B cell (primary cell): ENCODE measurements at regions not wholly inside any gene's neighbourhood (a gene's known extent, or its start where the extent isn't known, plus 50 kb on each side); places are given as distances from the start of the nearest gene placed in this dataset.

ENCODE experiments used
- EZH2 ChIP-seq: IDR thresholded peaks from 2 replicates; pipeline ENCODE4 v1.6.1; 2012; ENCODE audit warnings: borderline replicate concordance, low read depth, mild to moderate bottlenecking, moderate library complexity, low read length; ENCODE audit not compliant: insufficient read depth, poor library complexity, severe bottlenecking
- TF ChIP-seq, protein P1 (sequence below): fragments of 200-600 bp; IDR thresholded peaks from one replicate; pipeline ENCODE4 v1.8.0; 2022; ENCODE audit warnings: antibody characterized with exemption, mild to moderate bottlenecking

DNA sequence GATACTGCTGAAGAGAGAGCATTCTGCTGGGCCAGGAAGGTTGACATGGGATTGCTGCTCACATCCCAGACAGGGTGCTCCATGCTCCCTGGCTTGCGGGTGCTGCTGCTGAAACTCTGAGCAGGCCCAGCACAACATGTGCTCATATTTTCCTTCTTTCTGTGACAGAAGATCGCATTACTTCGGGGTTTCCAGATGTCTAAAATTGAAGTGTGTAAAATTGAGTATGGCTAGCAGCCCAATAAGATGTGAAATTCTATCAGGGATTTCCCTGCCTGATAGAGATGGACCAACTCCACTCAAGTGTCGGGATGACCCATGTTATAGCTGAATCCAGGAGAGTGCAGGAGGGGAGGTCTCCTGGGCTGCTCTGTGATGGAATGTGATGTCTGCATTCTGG is 55.6 kb upstream of the KL start:
- TF ChIP-seq, protein P1, sequence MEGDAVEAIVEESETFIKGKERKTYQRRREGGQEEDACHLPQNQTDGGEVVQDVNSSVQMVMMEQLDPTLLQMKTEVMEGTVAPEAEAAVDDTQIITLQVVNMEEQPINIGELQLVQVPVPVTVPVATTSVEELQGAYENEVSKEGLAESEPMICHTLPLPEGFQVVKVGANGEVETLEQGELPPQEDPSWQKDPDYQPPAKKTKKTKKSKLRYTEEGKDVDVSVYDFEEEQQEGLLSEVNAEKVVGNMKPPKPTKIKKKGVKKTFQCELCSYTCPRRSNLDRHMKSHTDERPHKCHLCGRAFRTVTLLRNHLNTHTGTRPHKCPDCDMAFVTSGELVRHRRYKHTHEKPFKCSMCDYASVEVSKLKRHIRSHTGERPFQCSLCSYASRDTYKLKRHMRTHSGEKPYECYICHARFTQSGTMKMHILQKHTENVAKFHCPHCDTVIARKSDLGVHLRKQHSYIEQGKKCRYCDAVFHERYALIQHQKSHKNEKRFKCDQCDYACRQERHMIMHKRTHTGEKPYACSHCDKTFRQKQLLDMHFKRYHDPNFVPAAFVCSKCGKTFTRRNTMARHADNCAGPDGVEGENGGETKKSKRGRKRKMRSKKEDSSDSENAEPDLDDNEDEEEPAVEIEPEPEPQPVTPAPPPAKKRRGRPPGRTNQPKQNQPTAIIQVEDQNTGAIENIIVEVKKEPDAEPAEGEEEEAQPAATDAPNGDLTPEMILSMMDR = no peak
- TF ChIP-seq EZH2 = no peak
